Head of caudate nucleus (tissue), 42 donors: ENCODE measurements at regions not wholly inside any gene's neighbourhood (a gene's known extent, or its start where the extent isn't known, plus 50 kb on each side); places are given as distances from the start of the nearest gene placed in this dataset.

Experiments used
- DNase-seq, 42 donors: peaks; one replicate each; pipeline versions ENCODE4 v3.0.0 to v3.0.0-alpha.2; 2020 to 2021; ENCODE audit warnings: mixed read lengths in 7 of 42
- intact Hi-C: fragments of 100-400 bp; cut with DNase I; formaldehyde crosslinking; loops from one replicate; pipeline ENCODE4 v1.15.0; 2022

GRCh38 chr3:87175732-87176131 lies 51.4 kb upstream of the CHMP2B start:
- intact Hi-C loops, result no loop called here
- DNase-seq, result no peak

- intact Hi-C loops, result no loop called here
- DNase-seq, result no peak
These were observed 53.3 kb upstream of the CHMP2B start for GRCh38 chr3:87173776-87174175.

- no peak for DNase-seq
- intact Hi-C loops, result no loop called here
These were observed 54.0 kb upstream of the CHMP2B start for GRCh38 chr3:87173071-87173470.

- intact Hi-C loops, result loop anchor here (5.0 kb wide), 1 partner anchor 391 kb away; no protein-coding TSS in a partner anchor
- DNase-seq, result peak in 32 of 42 donors; percentile 9 to 83 (median 50)
These were observed 59.3 kb upstream of the CHMP2B start for GRCh38 chr3:87167628-87168456.

- DNase-seq, result no peak
- intact Hi-C loops, result no loop called here
These were observed 62.9 kb upstream of the CHMP2B start for GRCh38 chr3:87164245-87164644.

- intact Hi-C loops, result no loop called here
- no peak for DNase-seq
These were observed 65.3 kb upstream of the CHMP2B start for GRCh38 chr3:87161851-87162250.

- intact Hi-C loops, result no loop called here
- no peak for DNase-seq
These were observed 65.7 kb upstream of the CHMP2B start for GRCh38 chr3:87161417-87161816.

- DNase-seq, result no peak
- intact Hi-C loops, result no loop called here
These were observed 66.1 kb upstream of the CHMP2B start for GRCh38 chr3:87161013-87161412.

GRCh38 chr3:87158823-87159222 lies 68.3 kb upstream of the CHMP2B start:
- DNase-seq, result no peak
- intact Hi-C loops, result no loop called here

- intact Hi-C loops, result no loop called here
- DNase-seq, result no peak
These were observed 79.1 kb upstream of the CHMP2B start for GRCh38 chr3:87148020-87148419.

- intact Hi-C loops, result no loop called here
- no peak for DNase-seq
These were observed 79.5 kb upstream of the CHMP2B start for GRCh38 chr3:87147562-87147961.

- DNase-seq, result peak in 32 of 42 donors; percentile 4 to 79 (median 38)
- intact Hi-C loops, result no loop called here
These were observed 81.6 kb upstream of the CHMP2B start for GRCh38 chr3:87145553-87145952.

- no peak for DNase-seq
- intact Hi-C loops, result no loop called here
These were observed 91.0 kb upstream of the CHMP2B start for GRCh38 chr3:87136066-87136596.

- intact Hi-C loops, result no loop called here
These were observed 91.7 kb upstream of the CHMP2B start for GRCh38 chr3:87135412-87135811.

GRCh38 chr3:87132801-87133200 lies 94.3 kb upstream of the CHMP2B start:
- intact Hi-C loops, result no loop called here

More at GRCh38 chr3:87135412-87135811, 91.7 kb upstream of the CHMP2B start:
- no peak for DNase-seq

GRCh38 chr3:87128006-87128405 lies 99.1 kb upstream of the CHMP2B start:
- no peak for DNase-seq
- intact Hi-C loops, result no loop called here

More at GRCh38 chr3:87132801-87133200, 94.3 kb upstream of the CHMP2B start:
- no peak for DNase-seq

GRCh38 chr3:87127281-87127680 lies 99.8 kb upstream of the CHMP2B start:
- DNase-seq, result no peak
- intact Hi-C loops, result no loop called here

GRCh38 chr3:87126321-87126720 lies 100.8 kb upstream of the CHMP2B start:
- no peak for DNase-seq
- intact Hi-C loops, result no loop called here

GRCh38 chr3:87125116-87125515 lies 102.0 kb upstream of the CHMP2B start:
- intact Hi-C loops, result no loop called here
- no peak for DNase-seq

- intact Hi-C loops, result no loop called here
- DNase-seq, result no peak
These were observed 104.3 kb upstream of the CHMP2B start for GRCh38 chr3:87122766-87123165.

- intact Hi-C loops, result no loop called here
- no peak for DNase-seq
These were observed 105.3 kb upstream of the CHMP2B start for GRCh38 chr3:87121856-87122255.
